Large intestine (tissue), 3 donors: ENCODE measurements at regions not wholly inside any gene's neighbourhood (a gene's known extent, or its start where the extent isn't known, plus 50 kb on each side); places are given as distances from the start of the nearest gene placed in this dataset.

ENCODE experiments used
- DNase-seq, 2 donors: peaks; one replicate each; pipeline versions ENCODE4 v3.0.0 to v3.0.0-alpha.2; 2013
- H3K27ac ChIP-seq: one replicate; pipeline ENCODE4 v1.5.1; 2013; ENCODE audit warnings: low read length
- H3K27me3 ChIP-seq: 2 replicates; pipeline ENCODE4 v1.6.1; 2013; ENCODE audit warnings: low read length; ENCODE audit not compliant: control insufficient read depth, insufficient read depth
- H3K36me3 ChIP-seq: 2 replicates; pipeline ENCODE4 v1.6.1; 2013; ENCODE audit warnings: low read length; ENCODE audit not compliant: control insufficient read depth, insufficient read depth
- H3K4me1 ChIP-seq: one replicate; pipeline ENCODE4 v1.6.1; 2013; ENCODE audit warnings: low read length; ENCODE audit not compliant: control insufficient read depth, insufficient read depth
- H3K4me3 ChIP-seq: one replicate; pipeline ENCODE4 v1.5.1; 2013; ENCODE audit warnings: low read length
- H3K9me3 ChIP-seq: one replicate; pipeline ENCODE4 v1.6.1; 2013; ENCODE audit warnings: mild to moderate bottlenecking, low read depth, low read length, moderate library complexity; ENCODE audit not compliant: control insufficient read depth
- WGBS: methylation state at CpG from one replicate; pipeline ENCODE4 v1.1.5; 2013; ENCODE audit warnings: low lambda C conversion rate; ENCODE audit not compliant: insufficient coverage; 5-methylcytosine and 5-hydroxymethylcytosine counted together

- no peak overlapping the region for H3K27ac ChIP-seq
- H3K4me3 ChIP-seq, result no peak overlapping the region
- WGBS, result 100% methylated on average over 1 of the region's 3 CpGs
These were observed 461.3 kb downstream of the GJA1 start for GRCh38 chr6:121896771-121897170.

GRCh38 chr6:121897337-121897760 is 461.9 kb downstream of the GJA1 start:
- Histone ChIP-seq H3K36me3 (no peaks in the 10 kb centered on the region), H3K9me3 (no peaks in the 10 kb centered on the region), H3K4me3 (no peak overlapping the region), H3K4me1 (no peaks in the 10 kb centered on the region), H3K27ac (no peak overlapping the region), H3K27me3 (no peaks in the 10 kb centered on the region)
- no CpG with 5 or more reads among the region's 1 CpG for WGBS
- DNase-seq, result no peak

More at GRCh38 chr6:121896771-121897170, 461.3 kb downstream of the GJA1 start:
- Histone ChIP-seq H3K27me3 (no peaks in the 10 kb centered on the region), H3K36me3 (no peaks in the 10 kb centered on the region), H3K4me1 (no peaks in the 10 kb centered on the region), H3K9me3 (no peaks in the 10 kb centered on the region)
- no peak for DNase-seq

- H3K27me3 ChIP-seq, result no peaks in the 10 kb centered on the region
- no peak overlapping the region for H3K4me3 ChIP-seq
- DNase-seq, result no peak
- no peak overlapping the region for H3K27ac ChIP-seq
- H3K36me3 ChIP-seq, result no peaks in the 10 kb centered on the region
- no peaks in the 10 kb centered on the region for H3K4me1 ChIP-seq
- peaks cover under 1% of the 10 kb centered on the region for H3K9me3 ChIP-seq
These were observed 466.0 kb downstream of the GJA1 start for GRCh38 chr6:121901432-121901831.

DNA sequence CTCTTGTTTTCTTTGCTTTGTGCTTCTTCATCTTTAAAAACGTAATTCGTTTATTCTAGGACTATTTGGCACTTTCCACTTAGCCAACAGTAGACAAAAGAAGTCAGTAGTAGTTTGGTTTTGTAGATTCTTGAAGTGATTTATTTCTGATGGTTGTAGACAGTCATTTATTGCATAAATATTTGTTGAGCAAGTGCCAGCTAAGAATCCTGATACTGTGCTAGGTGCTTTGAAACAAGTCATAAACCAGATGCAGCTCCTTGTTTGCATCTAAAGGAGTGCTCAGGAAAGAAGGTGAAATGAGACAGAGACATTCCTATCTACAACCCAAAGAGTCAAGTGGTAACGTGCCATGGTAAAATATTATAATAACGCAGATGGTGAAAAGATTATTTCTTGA is 469.1 kb downstream of the GJA1 start:
- WGBS, result 68% methylated on average over 3 of the region's 4 CpGs
- H3K4me1 ChIP-seq, result no peaks in the 10 kb centered on the region

GRCh38 chr6:121912905-121913304 is 477.5 kb downstream of the GJA1 start:
- Histone ChIP-seq H3K27ac (no peak overlapping the region), H3K9me3 (peaks cover 8% of the 10 kb centered on the region), H3K27me3 (no peaks in the 10 kb centered on the region), H3K4me1 (no peaks in the 10 kb centered on the region), H3K36me3 (no peaks in the 10 kb centered on the region), H3K4me3 (no peak overlapping the region)
- WGBS, result no CpG with 5 or more reads among the region's 1 CpG
- no peak for DNase-seq

More for the DNA sequence above, 469.1 kb downstream of the GJA1 start:
- no peaks in the 10 kb centered on the region for H3K27me3 ChIP-seq
- no peak for DNase-seq
- H3K27ac ChIP-seq, result no peak overlapping the region
- no peak overlapping the region for H3K4me3 ChIP-seq
- H3K36me3 ChIP-seq, result no peaks in the 10 kb centered on the region
- H3K9me3 ChIP-seq, result peaks cover 5% of the 10 kb centered on the region

DNA sequence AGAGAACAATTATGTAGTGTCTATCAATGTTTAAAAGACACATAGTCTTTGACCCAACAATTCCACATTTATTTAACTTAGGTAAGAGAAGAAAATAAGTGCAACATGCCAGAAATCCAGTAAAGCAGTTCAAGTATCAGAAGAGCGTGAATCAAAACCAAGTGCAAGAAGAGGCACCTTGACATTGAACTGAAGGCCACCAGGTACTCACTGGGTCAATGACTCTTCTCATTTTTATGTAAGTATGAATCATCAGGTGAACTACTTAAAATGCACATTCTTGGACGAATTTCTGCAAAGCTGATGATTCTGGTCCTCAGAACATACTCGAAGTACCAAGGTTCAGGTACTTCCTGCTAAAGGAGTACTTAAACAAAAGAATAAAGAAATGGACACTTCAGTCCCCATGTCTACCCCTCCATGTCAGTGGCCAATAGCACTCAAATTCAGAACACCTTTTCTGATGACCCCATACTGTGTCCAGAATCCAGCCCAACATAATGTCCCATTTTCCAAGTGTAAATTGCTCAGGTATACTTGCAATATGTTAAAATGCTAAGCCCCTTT is 481.9 kb downstream of the GJA1 start:
- Histone ChIP-seq H3K27ac (no peak overlapping the region), H3K4me3 (no peak overlapping the region), H3K27me3 (no peaks in the 10 kb centered on the region), H3K4me1 (no peaks in the 10 kb centered on the region), H3K36me3 (no peaks in the 10 kb centered on the region), H3K9me3 (no peaks in the 10 kb centered on the region)
- WGBS, result no CpG with 5 or more reads among the region's 3 CpGs
- DNase-seq, result no peak

GRCh38 chr6:121917834-121918559 is 481.5 kb upstream of the HSF2 start:
- Histone ChIP-seq H3K27ac (no peak overlapping the region), H3K9me3 (no peaks in the 10 kb centered on the region), H3K36me3 (no peaks in the 10 kb centered on the region), H3K4me3 (no peak overlapping the region), H3K27me3 (no peaks in the 10 kb centered on the region), H3K4me1 (no peaks in the 10 kb centered on the region)
- 100% methylated on average over 1 of the region's 1 CpG for WGBS
- DNase-seq, result no peak

DNA sequence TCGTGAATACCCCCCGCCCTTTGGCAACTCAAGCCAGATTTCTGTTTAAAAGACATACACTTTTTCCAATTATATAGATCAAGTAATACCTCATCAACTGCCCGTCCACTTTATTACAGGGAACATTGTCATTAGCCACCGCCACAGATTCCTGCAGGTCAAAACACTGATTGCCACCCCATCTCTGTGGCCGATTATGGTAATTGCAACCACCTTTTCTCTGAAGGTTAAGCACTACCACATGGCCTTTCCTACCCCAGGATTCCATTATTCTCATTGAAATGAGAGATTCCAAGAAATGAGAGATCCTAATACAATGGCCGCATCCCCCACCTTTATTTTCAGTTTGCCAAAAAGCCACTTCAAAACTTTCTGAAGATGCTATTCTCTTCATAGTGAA is 478.8 kb upstream of the HSF2 start:
- no peak overlapping the region for H3K27ac ChIP-seq
- no CpG with 5 or more reads among the region's 6 CpGs for WGBS

DNA sequence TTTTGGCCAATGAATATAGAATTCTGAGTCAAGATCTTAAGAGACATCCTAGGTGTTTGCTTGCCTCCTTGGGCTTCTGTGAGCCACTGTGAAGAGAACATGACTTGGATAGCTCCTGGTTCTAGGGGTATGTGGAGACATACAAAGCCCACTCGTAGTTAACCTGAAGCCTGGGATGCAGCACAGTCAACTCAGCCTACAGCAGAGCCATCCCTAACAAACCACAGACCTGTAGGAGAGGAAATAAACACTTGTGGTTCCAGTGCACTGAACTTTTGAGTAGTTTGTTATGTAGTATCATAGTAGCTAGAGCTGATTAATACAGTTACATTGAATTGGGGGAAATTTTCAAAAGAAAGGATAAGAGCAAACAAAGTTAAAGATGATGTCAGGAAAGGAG is 474.4 kb upstream of the HSF2 start:
- H3K4me1 ChIP-seq, result no peaks in the 10 kb centered on the region
- no peak overlapping the region for H3K27ac ChIP-seq
- no CpG with 5 or more reads among the region's 1 CpG for WGBS
- H3K27me3 ChIP-seq, result no peaks in the 10 kb centered on the region
- no peak overlapping the region for H3K4me3 ChIP-seq
- H3K9me3 ChIP-seq, result no peaks in the 10 kb centered on the region
- no peak for DNase-seq
- H3K36me3 ChIP-seq, result no peaks in the 10 kb centered on the region

More for the DNA sequence above, 478.8 kb upstream of the HSF2 start:
- no peaks in the 10 kb centered on the region for H3K36me3 ChIP-seq
- H3K27me3 ChIP-seq, result no peaks in the 10 kb centered on the region
- H3K4me1 ChIP-seq, result no peaks in the 10 kb centered on the region
- H3K4me3 ChIP-seq, result no peak overlapping the region
- no peak for DNase-seq
- no peaks in the 10 kb centered on the region for H3K9me3 ChIP-seq

DNA sequence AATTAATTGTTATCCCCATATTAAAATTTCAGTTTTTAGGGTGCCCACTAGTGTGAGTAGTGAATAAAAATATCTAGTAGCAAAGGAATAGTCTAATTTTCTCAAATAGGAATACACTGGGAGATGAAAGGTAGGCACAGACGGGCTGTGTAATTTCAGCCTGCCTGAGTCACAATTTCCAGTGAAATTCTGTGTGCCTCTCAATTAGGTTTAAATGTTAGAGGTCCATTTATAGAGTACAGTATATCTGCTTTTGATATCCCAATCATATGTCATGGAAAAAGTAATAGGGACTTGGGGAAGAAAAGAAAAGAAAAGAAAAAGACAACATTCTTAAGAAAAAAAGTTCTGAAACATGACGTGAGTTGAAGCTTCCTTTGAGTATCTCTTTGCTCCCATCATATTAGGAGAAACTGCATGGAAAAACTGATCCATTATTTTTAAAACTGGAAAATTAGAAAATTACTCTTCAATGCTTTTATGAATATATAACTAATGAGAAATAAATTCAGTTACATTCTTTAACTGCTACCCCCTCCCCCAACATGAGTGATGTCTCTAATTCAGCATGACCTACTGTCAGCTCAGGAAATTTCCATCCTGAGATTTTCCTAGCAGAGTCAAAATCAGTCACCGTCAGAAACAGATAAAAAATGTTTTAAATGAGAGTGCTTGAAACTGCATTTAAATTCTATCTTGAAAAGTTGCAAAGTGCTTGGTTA is 473.8 kb upstream of the HSF2 start:
- no peaks in the 10 kb centered on the region for H3K9me3 ChIP-seq
- WGBS, result 80% methylated on average over 3 of the region's 3 CpGs
- H3K27me3 ChIP-seq, result no peaks in the 10 kb centered on the region
- no peaks in the 10 kb centered on the region for H3K4me1 ChIP-seq
- no peak for DNase-seq
- H3K27ac ChIP-seq, result no peak overlapping the region
- no peaks in the 10 kb centered on the region for H3K36me3 ChIP-seq
- no peak overlapping the region for H3K4me3 ChIP-seq
